Fibroblast of lung (primary cell): ENCODE measurements at regions not wholly inside any gene's neighbourhood (a gene's known extent, or its start where the extent isn't known, plus 50 kb on each side); places are given as distances from the start of the nearest gene placed in this dataset.

Experiments used
- CTCF ChIP-seq, 2 donors: IDR thresholded peaks in 1 of 2; conservative IDR thresholded peaks in 1 of 2; 1 replicate in 1 of 2; 2 replicates in 1 of 2; pipeline ENCODE4 v1.5.1; 2011 to 2012; ENCODE audit warnings: low read length in 2 of 2, control low read depth in 1 of 2, inconsistent platforms in 1 of 2, low read depth in 1 of 2, mild to moderate bottlenecking in 1 of 2
- EZH2 ChIP-seq: IDR thresholded peaks from 2 replicates; pipeline ENCODE4 v1.5.1; 2012; ENCODE audit warnings: low read length, control low read depth, mild to moderate bottlenecking; ENCODE audit errors: missing control alignments

GRCh38 chr4:157888281-157888680 lies 284.5 kb downstream of the GASK1B start:
- TF ChIP-seq CTCF (conservative IDR thresholded peaks at IDR 0.05 in 1 of 2, IDR thresholded peaks at IDR 0.05 in 1 of 2; ENCODE audit: low read depth in 1 of 2, low read length in 2 of 2) (no peak), EZH2 (no peak)
